ENCODE measurements at regions not wholly inside any gene's neighbourhood (a gene's known extent, or its start where the extent isn't known, plus 50 kb on each side); places are given as distances from the start of the nearest gene placed in this dataset.

DNA sequence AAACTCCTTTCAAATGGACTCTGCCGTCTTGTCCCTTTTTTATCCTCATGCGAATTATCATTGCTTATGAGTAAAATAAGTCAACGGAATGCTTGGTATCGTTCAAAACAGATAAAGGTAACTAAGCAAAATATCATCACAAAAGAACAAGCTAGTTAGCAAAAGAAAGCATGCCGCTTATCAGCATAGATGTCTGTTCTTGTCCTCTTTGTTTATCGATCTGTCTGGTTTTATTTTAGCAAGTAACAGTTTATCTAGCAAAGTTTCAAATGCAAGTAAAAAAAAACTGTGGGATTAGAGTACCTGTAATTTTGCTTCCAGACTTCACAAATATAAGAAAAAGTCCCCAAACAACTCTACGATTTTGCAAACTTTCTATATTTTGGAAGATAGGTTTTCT lies 561.5 kb downstream of the USP25 start:
- Mint-ChIP-seq H3K27me3 (ENCODE audit: unreplicated experiment) (no peaks in the 10 kb centered on the region), H3K36me3 (ENCODE audit: insufficient read depth, unreplicated experiment) (no peaks in the 10 kb centered on the region), H3K4me3 (ENCODE audit: low read depth, unreplicated experiment) (no peak overlapping the region), H3K4me1 (ENCODE audit: low read depth, unreplicated experiment) (peaks cover 8% of the 10 kb centered on the region), H3K27ac (ENCODE audit: unreplicated experiment) (no peak overlapping the region), H3K9me3 (ENCODE audit: low read depth, unreplicated experiment) (no peaks in the 10 kb centered on the region)
- CTCF ChIA-PET: interaction anchor here (0.6 kb wide), 1 partner anchor 108 kb away, joined by 4 read pairs; no protein-coding TSS in a partner anchor
- no peak for TF ChIP-seq CTCF (IDR thresholded peaks at IDR 0.05; ENCODE audit: unreplicated experiment)
- intact Hi-C loops (cut with micrococcal nuclease; ENCODE audit: unreplicated experiment): no loop called here
- BruUV-seq (replicated peaks): no TSS peak
- DNase-seq: no peak

DNA sequence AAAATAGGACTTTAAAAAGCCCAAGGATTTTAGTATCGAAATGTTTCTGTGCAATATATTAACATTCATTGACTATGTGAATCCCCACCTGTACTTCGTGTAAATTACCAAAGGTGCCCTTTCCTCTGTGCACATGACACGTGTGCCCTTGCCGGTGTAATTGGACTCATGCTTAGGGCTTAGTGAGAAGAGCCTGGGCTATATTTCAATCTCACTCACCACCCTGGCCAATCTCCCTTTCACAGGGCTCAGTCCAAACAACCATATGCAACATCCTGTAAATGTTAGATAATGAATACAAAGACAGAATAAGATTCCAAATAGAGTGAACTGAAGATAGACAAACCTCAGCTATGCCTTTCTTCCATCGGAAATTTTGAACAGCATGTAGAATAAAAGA lies 564.3 kb downstream of the USP25 start:
- Mint-ChIP-seq H3K9me3 (ENCODE audit: low read depth, unreplicated experiment) (no peaks in the 10 kb centered on the region), H3K4me3 (ENCODE audit: low read depth, unreplicated experiment) (no peak overlapping the region), H3K36me3 (ENCODE audit: insufficient read depth, unreplicated experiment) (no peaks in the 10 kb centered on the region), H3K27me3 (ENCODE audit: unreplicated experiment) (no peaks in the 10 kb centered on the region), H3K27ac (ENCODE audit: unreplicated experiment) (no peak overlapping the region), H3K4me1 (ENCODE audit: low read depth, unreplicated experiment) (peaks cover 8% of the 10 kb centered on the region)
- BruUV-seq (replicated peaks): no TSS peak
- intact Hi-C loops (cut with micrococcal nuclease; ENCODE audit: unreplicated experiment): loop anchor here (1.0 kb wide), 1 partner anchor 8 kb away; no protein-coding TSS in a partner anchor
- TF ChIP-seq CTCF (IDR thresholded peaks at IDR 0.05; ENCODE audit: unreplicated experiment): no peak
- CTCF ChIA-PET: no interaction called here
- no peak for DNase-seq

GRCh38 chr21:16302851-16303282 lies 573.1 kb downstream of the USP25 start:
- no peaks in the 10 kb centered on the region for H3K9me3 Mint-ChIP-seq (ENCODE audit: low read depth, unreplicated experiment)
- H3K4me3 Mint-ChIP-seq (ENCODE audit: low read depth, unreplicated experiment): no peak overlapping the region
- no TSS peak for BruUV-seq (replicated peaks)
- no peaks in the 10 kb centered on the region for H3K36me3 Mint-ChIP-seq (ENCODE audit: insufficient read depth, unreplicated experiment)
- no peak overlapping the region for H3K27ac Mint-ChIP-seq (ENCODE audit: unreplicated experiment)
- no peak for DNase-seq
- CTCF ChIA-PET: no interaction called here
- intact Hi-C loops (cut with micrococcal nuclease; ENCODE audit: unreplicated experiment): no loop called here
- peaks cover under 1% of the 10 kb centered on the region for H3K4me1 Mint-ChIP-seq (ENCODE audit: low read depth, unreplicated experiment)
- no peak for TF ChIP-seq CTCF (IDR thresholded peaks at IDR 0.05; ENCODE audit: unreplicated experiment)
- no peaks in the 10 kb centered on the region for H3K27me3 Mint-ChIP-seq (ENCODE audit: unreplicated experiment)

GRCh38 chr21:16304174-16305095 lies 574.7 kb downstream of the USP25 start:
- no peak for DNase-seq
- Mint-ChIP-seq H3K4me3 (ENCODE audit: low read depth, unreplicated experiment) (no peak overlapping the region), H3K27me3 (ENCODE audit: unreplicated experiment) (no peaks in the 10 kb centered on the region), H3K9me3 (ENCODE audit: low read depth, unreplicated experiment) (no peaks in the 10 kb centered on the region), H3K27ac (ENCODE audit: unreplicated experiment) (no peak overlapping the region), H3K4me1 (ENCODE audit: low read depth, unreplicated experiment) (peaks cover 7% of the 10 kb centered on the region), H3K36me3 (ENCODE audit: insufficient read depth, unreplicated experiment) (no peaks in the 10 kb centered on the region)
- TF ChIP-seq CTCF (IDR thresholded peaks at IDR 0.05; ENCODE audit: unreplicated experiment): no peak
- CTCF ChIA-PET: no interaction called here
- BruUV-seq (replicated peaks): no TSS peak
- intact Hi-C loops (cut with micrococcal nuclease; ENCODE audit: unreplicated experiment): no loop called here
